Stimulated activated CD8-positive, alpha-beta memory T cell treated with anti-CD3 and anti-CD28 coated beads, Interleukin-4, amount 100 ng/mL, for 4 hours (primary cell): ENCODE measurements at regions not wholly inside any gene's neighbourhood (a gene's known extent, or its start where the extent isn't known, plus 50 kb on each side); places are given as distances from the start of the nearest gene placed in this dataset.
"Not testable (repeated sequence)": the region's sequence is repeated elsewhere in the genome, so short reads cannot be mapped to it uniquely, and the experiment has no call there.

ENCODE experiments used
- DNase-seq, 2 donors: peaks; one replicate each; pipeline ENCODE4 v3.0.0-alpha.2; 2020; ENCODE audit warnings: low read depth in 2 of 2, low spot score in 1 of 2

- no peak for DNase-seq
Observed at GRCh38 chr2:59752512-59752911, 800.9 kb downstream of the BCL11A start.

- no peak for DNase-seq
Observed at GRCh38 chr2:59752071-59752470, 801.4 kb downstream of the BCL11A start.

GRCh38 chr2:59751214-59751613, 802.2 kb downstream of the BCL11A start:
- not testable (repeated sequence) for DNase-seq

GRCh38 chr2:59746291-59746690, 807.2 kb downstream of the BCL11A start:
- no peak for DNase-seq

GRCh38 chr2:59745085-59745484, 808.4 kb downstream of the BCL11A start:
- DNase-seq: no peak

- no peak for DNase-seq
Observed at GRCh38 chr2:59744436-59744835, 809.0 kb downstream of the BCL11A start.

- DNase-seq: no peak
Observed at GRCh38 chr2:59741840-59742239, 811.6 kb downstream of the BCL11A start.

- DNase-seq: no peak
Observed at GRCh38 chr2:59739166-59739565, 814.3 kb downstream of the BCL11A start.

- no peak for DNase-seq
Observed at GRCh38 chr2:59737299-59737698, 816.2 kb downstream of the BCL11A start.

GRCh38 chr2:59734743-59735142, 818.7 kb downstream of the BCL11A start:
- no peak for DNase-seq

GRCh38 chr2:59733970-59734369, 819.5 kb downstream of the BCL11A start:
- no peak for DNase-seq

- no peak for DNase-seq
Observed at GRCh38 chr2:59733567-59733930, 819.9 kb downstream of the BCL11A start.

GRCh38 chr2:59732871-59733566, 820.4 kb downstream of the BCL11A start:
- DNase-seq: no peak

GRCh38 chr2:59727121-59727590, 826.3 kb downstream of the BCL11A start:
- no peak for DNase-seq

GRCh38 chr2:59726228-59727120, 827.0 kb downstream of the BCL11A start:
- DNase-seq: no peak

GRCh38 chr2:59724746-59725145, 828.7 kb downstream of the BCL11A start:
- DNase-seq: no peak

GRCh38 chr2:59720296-59720866, 833.1 kb downstream of the BCL11A start:
- DNase-seq: no peak

GRCh38 chr2:59713577-59713976, 839.9 kb downstream of the BCL11A start:
- no peak for DNase-seq

- DNase-seq: no peak
Observed at GRCh38 chr2:59711121-59711520, 842.3 kb downstream of the BCL11A start.

- DNase-seq: no peak
Observed at GRCh38 chr2:59706729-59707128, 846.7 kb downstream of the BCL11A start.

GRCh38 chr2:59703796-59704195, 849.7 kb downstream of the BCL11A start:
- DNase-seq: no peak

- DNase-seq: no peak
Observed at GRCh38 chr2:59702026-59702425, 851.4 kb downstream of the BCL11A start.
